Activated CD8-positive, alpha-beta T cell treated with anti-CD3 and anti-CD28 coated beads for 36 hours (primary cell): ENCODE measurements at regions not wholly inside any gene's neighbourhood (a gene's known extent, or its start where the extent isn't known, plus 50 kb on each side); places are given as distances from the start of the nearest gene placed in this dataset.

ENCODE experiments used
- ATAC-seq: fragments of 200-7000 bp; cut with Tn5 transposase; one replicate; pipeline ENCODE4 v1.10.0; 2021; ENCODE audit warnings: mild to moderate bottlenecking, moderate library complexity
- CTCF ChIA-PET: fragments of 350-600 bp; sonication (Branson Sonifier 250); formaldehyde crosslinking; loops from one replicate; lab custom pipeline; 2021; ENCODE audit warnings: antibody characterized with exemption; lab: Charles Lee
- POLR2A ChIA-PET: fragments of 350-600 bp; sonication (Branson Sonifier 250); formaldehyde crosslinking; loops from one replicate; lab custom pipeline; 2021; ENCODE audit warnings: antibody characterized with exemption; lab: Charles Lee
- DNase-seq: peaks from one replicate; pipeline ENCODE4 v3.0.0-alpha.2; 2020
- H3K27ac Mint-ChIP-seq: one replicate; pipeline ENCODE4 v1.8.0; 2021; ENCODE audit warnings: mild to moderate bottlenecking, mixed read lengths
- H3K27me3 Mint-ChIP-seq: one replicate; pipeline ENCODE4 v1.8.0; 2021; ENCODE audit warnings: mixed read lengths
- H3K36me3 Mint-ChIP-seq: one replicate; pipeline ENCODE4 v1.8.0; 2021; ENCODE audit warnings: low read depth, mixed read lengths
- H3K4me1 Mint-ChIP-seq: one replicate; pipeline ENCODE4 v1.8.0; 2021; ENCODE audit warnings: low read depth, mixed read lengths
- H3K4me3 Mint-ChIP-seq: one replicate; pipeline ENCODE4 v1.8.0; 2021; ENCODE audit warnings: mild to moderate bottlenecking, moderate library complexity, mixed read lengths
- H3K9me3 Mint-ChIP-seq: one replicate; pipeline ENCODE4 v1.8.0; 2021; ENCODE audit warnings: mixed read lengths
- CTCF ChIP-seq: fragments of 200-600 bp; IDR thresholded peaks from one replicate; pipeline ENCODE4 v1.8.0; 2022; ENCODE audit warnings: antibody characterized with exemption, mild to moderate bottlenecking
- intact Hi-C: fragments of 100-400 bp; cut with micrococcal nuclease; formaldehyde crosslinking; loops from one replicate; pipeline ENCODE4 v1.10.0; 2022

- intact Hi-C loops = no loop called here
- no peak for TF ChIP-seq CTCF
- no peak for ATAC-seq
- peaks cover 2% of the 10 kb centered on the region for H3K27me3 Mint-ChIP-seq
- ChIA-PET CTCF (interaction anchor here (1.1 kb wide), 1 partner anchor 60 kb away, joined by 4 read pairs; no protein-coding TSS in a partner anchor), POLR2A (no interaction called here)
- H3K9me3 Mint-ChIP-seq = no peaks in the 10 kb centered on the region
- H3K4me1 Mint-ChIP-seq = no peaks in the 10 kb centered on the region
- no peak for DNase-seq
- no peak overlapping the region for H3K27ac Mint-ChIP-seq
- H3K36me3 Mint-ChIP-seq = no peaks in the 10 kb centered on the region
- H3K4me3 Mint-ChIP-seq = no peak overlapping the region
These were observed 110.8 kb upstream of the SLC30A5 start for GRCh38 chr5:68983043-68983442.

GRCh38 chr5:68983959-68984358 is 109.9 kb upstream of the SLC30A5 start:
- no peaks in the 10 kb centered on the region for H3K9me3 Mint-ChIP-seq
- intact Hi-C loops = no loop called here
- ATAC-seq (no peak), DNase-seq (no peak)
- H3K27ac Mint-ChIP-seq = no peak overlapping the region
- ChIA-PET POLR2A (no interaction called here), CTCF (no interaction called here)
- H3K4me3 Mint-ChIP-seq = no peak overlapping the region
- peaks cover 2% of the 10 kb centered on the region for H3K27me3 Mint-ChIP-seq
- no peaks in the 10 kb centered on the region for H3K4me1 Mint-ChIP-seq
- H3K36me3 Mint-ChIP-seq = no peaks in the 10 kb centered on the region
- no peak for TF ChIP-seq CTCF

GRCh38 chr5:68991279-68992084 is 102.3 kb upstream of the SLC30A5 start:
- DNase-seq (no peak), ATAC-seq (no peak)
- TF ChIP-seq CTCF = no peak
- CTCF ChIA-PET = no interaction called here
- no peaks in the 10 kb centered on the region for H3K36me3 Mint-ChIP-seq
- POLR2A ChIA-PET = no interaction called here
- no peak overlapping the region for H3K4me3 Mint-ChIP-seq
- H3K27ac Mint-ChIP-seq = no peak overlapping the region
- H3K9me3 Mint-ChIP-seq = peaks cover 2% of the 10 kb centered on the region
- H3K4me1 Mint-ChIP-seq = peaks cover 3% of the 10 kb centered on the region
- intact Hi-C loops = no loop called here
- no peaks in the 10 kb centered on the region for H3K27me3 Mint-ChIP-seq

- intact Hi-C loops = no loop called here
- no peaks in the 10 kb centered on the region for H3K27me3 Mint-ChIP-seq
- CTCF ChIA-PET = no interaction called here
- POLR2A ChIA-PET = no interaction called here
- no peaks in the 10 kb centered on the region for H3K36me3 Mint-ChIP-seq
- no peak overlapping the region for H3K27ac Mint-ChIP-seq
- ATAC-seq (no peak), DNase-seq (no peak)
- TF ChIP-seq CTCF = no peak
- no peak overlapping the region for H3K4me3 Mint-ChIP-seq
- H3K4me1 Mint-ChIP-seq = peaks cover 3% of the 10 kb centered on the region
- H3K9me3 Mint-ChIP-seq = peaks cover 2% of the 10 kb centered on the region
These were observed 99.2 kb upstream of the SLC30A5 start for GRCh38 chr5:68994645-68995044.

- Mint-ChIP-seq H3K36me3 (no peaks in the 10 kb centered on the region), H3K4me3 (no peak overlapping the region), H3K4me1 (peaks cover 3% of the 10 kb centered on the region), H3K27me3 (no peaks in the 10 kb centered on the region), H3K27ac (no peak overlapping the region), H3K9me3 (no peaks in the 10 kb centered on the region)
- DNase-seq (no peak), ATAC-seq (no peak)
- ChIA-PET POLR2A (no interaction called here), CTCF (interaction anchor here (1.2 kb wide), 1 partner anchor 12 kb away, joined by 5 read pairs; no protein-coding TSS in a partner anchor)
- intact Hi-C loops = no loop called here
- TF ChIP-seq CTCF = no peak
These were observed 97.8 kb upstream of the SLC30A5 start for GRCh38 chr5:68995845-68996545.
